T-helper 1 cell treated with Interleukin-12 subunit alpha and Interleukin-12 subunit beta and Interleukin-4 antibody, amounts not matched to agents 30 ng/mL and 1 ng/mL, for 36 hours (primary cell): ENCODE measurements at regions not wholly inside any gene's neighbourhood (a gene's known extent, or its start where the extent isn't known, plus 50 kb on each side); places are given as distances from the start of the nearest gene placed in this dataset.

Experiments used
- intact Hi-C: fragments of 100-400 bp; cut with micrococcal nuclease; formaldehyde crosslinking; loops from one replicate; pipeline ENCODE4 v1.15.1; 2024

GRCh38 chr2:19748711-19749506 is 152.9 kb downstream of the TTC32 start:
- intact Hi-C loops: no loop called here

- intact Hi-C loops: no loop called here
Observed at GRCh38 chr2:19748073-19748375, 153.8 kb downstream of the TTC32 start.

GRCh38 chr2:19747310-19748072 is 154.3 kb downstream of the TTC32 start:
- intact Hi-C loops: no loop called here

GRCh38 chr2:19746611-19747309 is 155.0 kb downstream of the TTC32 start:
- intact Hi-C loops: no loop called here

- intact Hi-C loops: no loop called here
Observed at GRCh38 chr2:19746137-19746600, 155.6 kb downstream of the TTC32 start.

GRCh38 chr2:19745318-19746136 is 156.3 kb downstream of the TTC32 start:
- intact Hi-C loops: no loop called here

- intact Hi-C loops: no loop called here
Observed at GRCh38 chr2:19744456-19745199, 157.2 kb downstream of the TTC32 start.

GRCh38 chr2:19743641-19744040 is 158.1 kb downstream of the TTC32 start:
- intact Hi-C loops: no loop called here

- intact Hi-C loops: no loop called here
Observed at GRCh38 chr2:19742872-19743271, 158.9 kb downstream of the TTC32 start.

- intact Hi-C loops: no loop called here
Observed at GRCh38 chr2:19739256-19739655, 162.5 kb downstream of the TTC32 start.

GRCh38 chr2:19738707-19739106 is 163.1 kb downstream of the TTC32 start:
- intact Hi-C loops: no loop called here

GRCh38 chr2:19736191-19736831 is 165.5 kb downstream of the TTC32 start:
- intact Hi-C loops: no loop called here

GRCh38 chr2:19733951-19734425 is 167.8 kb downstream of the TTC32 start:
- intact Hi-C loops: no loop called here

GRCh38 chr2:19733390-19733789 is 168.4 kb downstream of the TTC32 start:
- intact Hi-C loops: no loop called here

GRCh38 chr2:19732255-19732654 is 169.5 kb downstream of the TTC32 start:
- intact Hi-C loops: no loop called here

GRCh38 chr2:19731515-19731914 is 170.3 kb downstream of the TTC32 start:
- intact Hi-C loops: no loop called here

GRCh38 chr2:19731037-19731436 is 170.7 kb downstream of the TTC32 start:
- intact Hi-C loops: no loop called here

GRCh38 chr2:19728125-19728524 is 173.7 kb downstream of the TTC32 start:
- intact Hi-C loops: no loop called here

- intact Hi-C loops: no loop called here
Observed at GRCh38 chr2:19725392-19725791, 176.4 kb downstream of the TTC32 start.

GRCh38 chr2:19723021-19723420 is 178.8 kb downstream of the TTC32 start:
- intact Hi-C loops: no loop called here
